ENCODE measurements at regions not wholly inside any gene's neighbourhood (a gene's known extent, or its start where the extent isn't known, plus 50 kb on each side); places are given as distances from the start of the nearest gene placed in this dataset.

DNA sequence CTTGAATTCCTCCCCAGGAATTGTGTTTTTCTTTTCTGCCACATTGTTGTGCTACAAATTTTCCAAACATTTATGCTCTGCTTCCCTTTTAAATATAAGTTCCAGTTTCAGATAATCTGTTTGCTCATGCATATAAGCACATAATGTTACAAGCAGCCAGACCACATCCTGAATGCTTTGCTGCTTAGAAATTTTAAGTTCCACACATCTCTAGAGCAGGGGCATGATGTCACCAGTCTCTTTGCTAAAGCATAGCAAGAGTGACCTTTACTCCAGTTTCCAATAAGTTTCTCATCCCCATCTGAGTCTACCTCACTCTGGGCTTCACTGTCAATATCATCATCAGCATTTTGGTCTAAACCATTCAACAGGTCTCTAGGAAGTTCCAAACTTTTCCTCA, 932.5 kb downstream of the SH3BGRL start:
- TF ChIP-seq CTCF (conservative IDR thresholded peaks at IDR 0.05) (no peak), ZFX (IDR thresholded peaks at IDR 0.05) (no peak)

Data from C4-2B (cell line).